ENCODE measurements at regions not wholly inside any gene's neighbourhood (a gene's known extent, or its start where the extent isn't known, plus 50 kb on each side); places are given as distances from the start of the nearest gene placed in this dataset.
"Not testable (repeated sequence)": the region's sequence is repeated elsewhere in the genome, so short reads cannot be mapped to it uniquely, and the experiment has no call there.

GRCh38 chr12:126397071-126397581 lies 1331.9 kb downstream of the AACS start:
- DNase-seq = no peak

DNA sequence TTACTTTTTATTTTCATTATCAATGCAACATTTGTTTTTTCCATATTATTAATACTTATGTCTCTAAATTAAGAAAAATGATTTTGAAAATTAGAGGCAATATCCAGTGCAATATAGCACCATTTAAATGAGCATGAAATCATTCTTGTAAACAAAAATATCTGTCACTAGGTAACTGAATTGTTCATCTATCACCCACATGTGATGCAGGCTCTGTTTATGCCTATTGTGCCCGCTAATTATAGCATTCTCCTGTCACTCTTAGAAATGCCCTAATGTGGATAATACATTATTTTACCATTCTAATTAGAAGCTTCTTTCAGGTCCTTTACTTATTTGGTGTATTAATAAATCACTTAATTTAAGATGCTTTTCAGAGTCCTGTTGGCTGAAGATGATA lies 1332.4 kb downstream of the AACS start:
- no peak for DNase-seq

DNA sequence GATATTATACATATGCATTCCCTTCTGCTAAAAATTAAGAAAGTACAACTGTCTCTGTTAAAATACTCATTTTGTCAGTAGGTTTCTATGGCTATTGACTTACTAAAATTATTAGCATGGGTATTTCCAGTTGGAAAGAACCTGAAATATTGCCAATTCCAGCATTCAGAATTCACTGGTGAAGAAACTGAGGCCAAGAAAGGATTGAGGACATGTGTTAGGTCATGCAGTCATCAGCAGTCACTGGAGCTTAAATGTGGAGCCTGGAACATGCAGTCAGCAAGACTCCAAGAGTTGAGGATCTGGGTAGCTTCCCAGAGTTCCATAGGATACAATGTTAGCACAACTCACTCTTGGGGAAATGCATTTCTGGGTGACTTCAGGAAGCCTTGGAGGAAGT lies 1335.6 kb downstream of the AACS start:
- no peak for DNase-seq

DNA sequence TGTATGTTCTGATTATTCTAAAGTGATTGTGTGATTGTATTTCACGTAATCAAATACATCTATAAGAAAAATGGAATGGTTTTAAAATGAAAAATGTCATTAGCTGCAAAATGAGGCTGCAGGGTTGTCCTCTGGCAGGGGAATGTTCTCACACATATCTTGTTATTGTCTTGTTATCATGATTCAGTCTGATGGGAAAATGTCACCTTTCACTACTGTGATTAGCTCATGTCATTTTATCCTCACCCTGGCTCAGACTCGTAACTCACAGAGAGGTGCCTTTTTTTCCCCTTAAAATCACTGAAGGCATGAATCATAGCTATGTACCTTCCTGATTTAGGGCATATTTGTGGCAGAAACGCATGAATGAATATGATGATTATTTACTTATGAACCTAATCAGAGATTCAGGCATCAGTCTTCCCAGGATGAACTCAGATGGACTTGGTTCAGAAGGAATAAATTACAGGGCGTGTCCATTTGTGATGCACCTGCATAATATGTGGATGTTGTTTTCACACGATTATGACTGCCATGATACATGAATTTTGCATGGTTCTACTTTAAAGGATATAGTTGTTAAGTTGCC lies 1339.2 kb downstream of the AACS start:
- no peak for DNase-seq

DNA sequence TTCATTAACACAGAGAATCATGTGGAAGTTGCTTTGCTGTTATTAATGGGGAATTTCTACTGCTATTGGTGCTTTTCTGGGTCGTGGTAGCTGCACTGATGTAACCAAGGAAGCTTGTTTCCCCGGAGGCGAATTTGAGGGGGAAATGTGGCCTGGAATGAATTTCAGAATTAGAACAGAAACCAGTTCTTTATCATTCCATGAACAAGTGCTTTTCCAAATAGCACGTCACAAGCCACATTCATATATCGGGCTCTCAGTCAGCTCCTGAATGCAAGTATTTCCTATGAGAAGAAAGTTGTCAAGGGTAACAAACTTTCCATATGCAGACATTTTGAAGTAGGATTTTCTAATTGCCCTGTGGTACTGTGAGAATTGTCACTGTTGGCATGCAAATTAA lies 1353.2 kb downstream of the AACS start:
- no peak for DNase-seq

GRCh38 chr12:126419131-126419530 lies 1353.9 kb downstream of the AACS start:
- DNase-seq = no peak

- no peak for DNase-seq
Measured at GRCh38 chr12:126424696-126425095, 1359.5 kb downstream of the AACS start.

DNA sequence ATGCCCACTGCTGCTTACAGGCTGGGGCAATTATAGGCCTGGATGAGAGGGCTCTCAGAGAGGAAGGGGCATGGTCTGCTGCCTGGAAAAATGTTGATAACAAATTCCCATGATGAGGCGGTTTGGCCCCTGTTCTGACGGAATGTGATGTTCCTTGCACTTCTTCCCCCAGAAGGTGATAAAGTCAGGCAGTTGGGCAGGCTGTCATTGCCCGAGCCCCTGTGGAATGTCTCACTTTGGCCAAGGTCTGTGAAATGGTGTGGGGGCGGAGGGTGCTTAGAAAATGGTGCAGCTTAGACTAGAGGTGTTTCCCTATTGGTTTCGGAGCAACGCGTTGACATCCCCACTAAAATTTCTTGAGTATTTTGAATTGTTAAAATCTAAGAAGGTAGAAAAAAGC lies 1360.0 kb downstream of the AACS start:
- no peak for DNase-seq

DNA sequence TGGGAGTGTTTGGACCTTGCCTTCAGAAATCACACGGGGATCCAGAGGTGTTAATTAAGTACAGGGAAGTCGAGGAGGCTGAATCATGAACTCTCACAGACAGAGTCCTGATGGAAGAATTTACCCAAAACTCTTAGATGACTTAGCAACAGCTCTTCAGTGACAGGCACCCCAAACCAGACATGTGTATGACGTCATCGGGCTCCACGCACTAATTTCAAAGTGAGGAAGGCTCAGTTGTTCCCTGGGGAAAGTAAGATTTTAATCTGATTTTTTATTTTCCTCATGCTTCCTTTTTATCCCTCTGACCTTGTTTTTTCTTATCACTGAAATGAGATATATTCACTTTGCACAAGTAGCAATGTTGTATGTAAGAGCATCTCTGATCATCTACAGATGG lies 1363.5 kb downstream of the AACS start:
- no peak for DNase-seq

- DNase-seq = no peak
Measured at GRCh38 chr12:126430921-126431320, 1365.7 kb downstream of the AACS start.

DNA sequence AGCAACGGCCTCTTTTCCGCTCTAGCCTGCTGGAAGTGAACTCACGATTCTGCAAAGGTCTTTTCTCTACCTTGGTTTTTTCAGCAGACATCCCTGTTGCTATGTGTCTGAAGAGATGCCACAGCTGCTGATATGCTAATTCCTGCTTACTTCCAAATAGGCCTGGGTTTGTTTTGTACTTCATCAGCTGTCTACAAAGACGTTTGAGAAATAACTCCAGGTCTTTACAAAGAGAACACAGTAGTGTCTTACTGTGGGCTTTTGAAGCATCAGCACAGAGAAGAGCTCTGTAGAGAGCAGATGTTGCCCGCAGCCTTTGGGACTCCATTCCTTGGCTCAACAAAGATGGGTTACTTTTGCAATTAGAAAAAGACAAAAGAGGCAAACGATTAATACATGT lies 1366.5 kb downstream of the AACS start:
- no peak for DNase-seq

DNA sequence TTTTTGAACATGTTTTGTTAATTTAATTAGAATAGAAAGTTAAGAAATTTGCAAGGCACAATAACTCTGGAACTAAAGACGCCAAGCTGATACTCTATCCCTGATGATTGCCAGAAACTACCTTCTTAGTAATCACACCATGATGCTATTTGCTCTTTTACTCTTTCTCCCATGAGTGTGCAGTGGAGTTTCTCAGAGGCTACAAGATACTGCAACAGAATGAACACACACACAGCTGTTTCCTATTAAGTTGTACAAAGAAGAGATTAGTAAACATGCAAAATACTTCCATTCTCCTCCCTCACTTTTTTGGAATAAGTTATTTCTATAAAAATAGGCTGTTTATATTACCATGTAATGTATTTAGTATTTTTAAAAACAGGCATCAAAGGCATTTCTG lies 1367.5 kb downstream of the AACS start:
- DNase-seq = no peak

DNA sequence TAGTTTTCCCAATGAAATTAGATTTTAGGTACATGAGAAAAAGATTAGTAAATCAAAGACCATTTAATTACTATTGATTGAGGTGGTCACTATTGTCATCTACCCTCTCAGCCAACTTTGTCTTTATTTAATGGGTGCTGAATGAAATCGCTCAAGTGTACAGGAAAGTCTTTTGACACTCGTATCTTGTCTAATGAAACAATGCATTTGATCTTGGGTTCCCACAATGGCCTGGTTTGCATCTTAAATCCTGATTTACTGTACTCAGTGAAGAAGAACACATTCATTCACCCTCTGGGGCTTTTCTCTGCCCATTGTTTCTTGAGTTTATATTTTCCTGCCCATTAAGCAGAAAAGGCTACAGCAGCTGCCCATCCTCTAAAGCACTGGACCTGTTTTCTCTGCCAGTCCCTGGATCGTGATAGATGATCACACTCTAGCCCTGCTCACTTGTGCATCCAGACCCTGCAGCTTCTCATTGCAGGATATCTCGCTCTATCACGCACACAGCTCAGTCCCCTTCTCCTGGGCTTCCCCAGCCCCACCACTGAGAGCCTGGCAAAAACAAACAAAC lies 1369.3 kb downstream of the AACS start:
- no peak for DNase-seq

DNA sequence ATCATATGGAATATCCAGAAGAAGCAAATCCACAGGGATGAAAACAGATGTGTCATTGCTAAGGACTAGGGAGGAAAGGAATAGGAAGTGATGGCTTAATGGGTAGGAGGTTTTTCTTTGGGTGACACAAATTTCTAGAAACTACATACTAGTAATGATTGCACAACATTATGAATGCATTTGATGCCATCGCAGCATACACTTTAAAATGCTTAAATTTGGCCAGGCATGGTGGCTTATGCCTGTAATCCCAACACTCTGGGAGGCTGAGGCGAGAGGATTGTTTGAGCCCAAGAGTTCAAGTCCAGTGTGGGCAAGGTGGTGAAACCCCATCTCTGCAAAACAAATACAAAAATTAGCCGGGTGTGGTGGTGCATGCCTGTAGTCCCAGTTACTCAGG lies 1370.8 kb downstream of the AACS start:
- no peak for DNase-seq

GRCh38 chr12:126437934-126438333 lies 1372.7 kb downstream of the AACS start:
- no peak for DNase-seq

- no peak for DNase-seq
Measured at GRCh38 chr12:126443977-126444376, 1378.7 kb downstream of the AACS start.

GRCh38 chr12:126447346-126447745 lies 1382.1 kb downstream of the AACS start:
- no peak for DNase-seq

GRCh38 chr12:126451809-126452208 lies 1386.6 kb downstream of the AACS start:
- DNase-seq = no peak

GRCh38 chr12:126452686-126453085 lies 1387.5 kb downstream of the AACS start:
- not testable (repeated sequence) for DNase-seq

- DNase-seq = no peak
Measured at GRCh38 chr12:126454581-126454980, 1389.3 kb downstream of the AACS start.

- no peak for DNase-seq
Measured at GRCh38 chr12:126457776-126458175, 1392.5 kb downstream of the AACS start.

DNA sequence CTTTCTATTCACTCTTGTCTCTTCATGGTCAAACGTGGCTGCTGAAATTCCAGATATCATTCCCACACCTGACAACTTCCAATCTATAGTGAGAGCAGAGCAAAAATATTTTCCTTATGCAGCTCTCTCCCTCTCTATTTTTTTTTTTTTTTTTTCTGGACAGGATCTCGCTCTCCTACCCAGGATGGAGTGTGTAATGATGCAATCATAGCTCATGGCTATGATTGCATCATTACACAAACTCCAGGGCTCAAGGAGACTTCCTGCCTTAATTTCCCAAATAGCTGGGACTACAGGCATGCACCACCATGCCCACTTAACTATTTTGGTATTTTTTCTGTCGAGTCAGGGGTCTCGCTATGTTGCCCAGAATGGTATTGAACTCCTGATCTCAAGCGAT lies 1398.9 kb downstream of the AACS start:
- DNase-seq = no peak

- no peak for DNase-seq
Measured at GRCh38 chr12:126469211-126469610, 1404.0 kb downstream of the AACS start.

DNA sequence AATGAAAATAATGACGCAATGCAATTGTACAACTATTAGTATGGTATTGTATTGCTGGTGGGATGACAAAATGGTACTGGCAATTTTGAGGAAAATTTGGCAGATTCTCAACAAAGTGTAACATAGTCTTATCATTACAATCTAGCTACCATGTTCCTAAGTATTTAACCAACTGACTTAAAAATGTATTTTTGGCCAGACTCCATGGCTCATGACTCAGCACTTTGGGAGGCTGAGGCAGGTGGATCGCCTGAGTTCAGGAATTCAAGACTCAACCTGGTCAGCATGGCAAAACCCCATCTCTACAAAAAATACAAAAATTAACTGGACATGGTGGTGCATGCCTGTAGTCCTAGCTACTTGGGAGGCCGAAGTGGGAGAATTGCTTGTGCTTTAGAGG lies 1409.5 kb downstream of the AACS start:
- no peak for DNase-seq

- no peak for DNase-seq
Measured at GRCh38 chr12:126480451-126480850, 1415.2 kb downstream of the AACS start.
